ENCODE measurements at regions not wholly inside any gene's neighbourhood (a gene's known extent, or its start where the extent isn't known, plus 50 kb on each side); places are given as distances from the start of the nearest gene placed in this dataset.

DNA sequence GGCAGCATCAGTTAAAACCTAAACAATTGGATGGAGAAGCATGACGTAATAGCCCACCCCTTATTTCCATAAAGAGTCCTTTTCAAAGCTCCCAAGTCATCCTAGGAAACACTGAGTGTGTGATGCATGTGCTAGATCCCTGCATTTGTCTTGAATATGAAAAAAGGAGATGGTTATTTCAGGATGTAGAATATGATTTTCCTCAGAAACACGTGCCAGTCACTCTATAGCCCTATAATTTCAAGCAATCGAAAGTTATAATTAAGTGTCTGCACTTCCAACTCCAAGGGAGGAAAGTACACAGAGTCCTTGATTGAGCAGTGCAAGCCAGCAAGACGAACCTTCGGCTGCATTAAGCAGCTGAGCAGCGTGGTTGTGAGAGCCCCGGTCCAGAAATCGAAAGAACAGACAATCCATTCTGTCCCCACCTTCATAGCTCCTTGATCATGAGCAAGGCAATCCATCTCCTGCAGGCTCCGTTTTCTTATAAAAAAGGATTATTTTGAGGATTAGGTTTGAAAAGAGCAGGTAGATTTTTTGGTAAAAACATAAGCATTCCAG, 287.7 kb downstream of the FBXO15 start:
- TF ChIP-seq SMC3 (IDR thresholded peaks at IDR 0.05; ENCODE audit: borderline replicate concordance, low read length) (no peak), SIN3A (IDR thresholded peaks at IDR 0.05; ENCODE audit: low read depth, low read length) (no peak), PAX5 (IDR thresholded peaks at IDR 0.05; ENCODE audit: borderline replicate concordance, low read depth, low read length) (no peak), JUND (IDR thresholded peaks at IDR 0.05; ENCODE audit: low read depth, low read length) (no peak)
- TF ChIP-seq, protein P1, sequence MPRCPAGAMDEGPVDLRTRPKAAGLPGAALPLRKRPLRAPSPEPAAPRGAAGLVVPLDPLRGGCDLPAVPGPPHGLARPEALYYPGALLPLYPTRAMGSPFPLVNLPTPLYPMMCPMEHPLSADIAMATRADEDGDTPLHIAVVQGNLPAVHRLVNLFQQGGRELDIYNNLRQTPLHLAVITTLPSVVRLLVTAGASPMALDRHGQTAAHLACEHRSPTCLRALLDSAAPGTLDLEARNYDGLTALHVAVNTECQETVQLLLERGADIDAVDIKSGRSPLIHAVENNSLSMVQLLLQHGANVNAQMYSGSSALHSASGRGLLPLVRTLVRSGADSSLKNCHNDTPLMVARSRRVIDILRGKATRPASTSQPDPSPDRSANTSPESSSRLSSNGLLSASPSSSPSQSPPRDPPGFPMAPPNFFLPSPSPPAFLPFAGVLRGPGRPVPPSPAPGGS (IDR thresholded peaks at IDR 0.05; ENCODE audit: borderline replicate concordance, insufficient read depth, low read depth, low read length, poor library complexity, severe bottlenecking): no peak
- TF ChIP-seq, protein P2, sequence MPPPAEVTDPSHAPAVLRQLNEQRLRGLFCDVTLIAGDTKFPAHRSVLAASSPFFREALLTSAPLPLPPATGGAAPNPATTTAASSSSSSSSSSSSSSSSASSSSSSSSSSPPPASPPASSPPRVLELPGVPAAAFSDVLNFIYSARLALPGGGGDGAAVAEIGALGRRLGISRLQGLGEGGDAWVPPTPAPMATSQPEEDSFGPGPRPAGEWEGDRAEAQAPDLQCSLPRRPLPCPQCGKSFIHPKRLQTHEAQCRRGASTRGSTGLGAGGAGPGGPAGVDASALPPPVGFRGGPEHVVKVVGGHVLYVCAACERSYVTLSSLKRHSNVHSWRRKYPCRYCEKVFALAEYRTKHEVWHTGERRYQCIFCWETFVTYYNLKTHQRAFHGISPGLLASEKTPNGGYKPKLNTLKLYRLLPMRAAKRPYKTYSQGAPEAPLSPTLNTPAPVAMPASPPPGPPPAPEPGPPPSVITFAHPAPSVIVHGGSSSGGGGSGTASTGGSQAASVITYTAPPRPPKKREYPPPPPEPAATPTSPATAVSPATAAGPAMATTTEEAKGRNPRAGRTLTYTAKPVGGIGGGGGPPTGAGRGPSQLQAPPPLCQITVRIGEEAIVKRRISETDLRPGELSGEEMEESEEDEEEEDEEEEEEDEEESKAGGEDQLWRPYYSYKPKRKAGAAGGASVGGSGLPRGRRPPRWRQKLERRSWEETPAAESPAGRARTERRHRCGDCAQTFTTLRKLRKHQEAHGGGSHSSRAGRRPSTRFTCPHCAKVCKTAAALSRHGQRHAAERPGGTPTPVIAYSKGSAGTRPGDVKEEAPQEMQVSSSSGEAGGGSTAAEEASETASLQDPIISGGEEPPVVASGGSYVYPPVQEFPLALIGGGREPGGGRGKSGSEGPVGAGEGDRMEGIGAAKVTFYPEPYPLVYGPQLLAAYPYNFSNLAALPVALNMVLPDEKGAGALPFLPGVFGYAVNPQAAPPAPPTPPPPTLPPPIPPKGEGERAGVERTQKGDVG (CRISPR knock-in tag; IDR thresholded peaks at IDR 0.05): no peak
- TF ChIP-seq, protein P3, sequence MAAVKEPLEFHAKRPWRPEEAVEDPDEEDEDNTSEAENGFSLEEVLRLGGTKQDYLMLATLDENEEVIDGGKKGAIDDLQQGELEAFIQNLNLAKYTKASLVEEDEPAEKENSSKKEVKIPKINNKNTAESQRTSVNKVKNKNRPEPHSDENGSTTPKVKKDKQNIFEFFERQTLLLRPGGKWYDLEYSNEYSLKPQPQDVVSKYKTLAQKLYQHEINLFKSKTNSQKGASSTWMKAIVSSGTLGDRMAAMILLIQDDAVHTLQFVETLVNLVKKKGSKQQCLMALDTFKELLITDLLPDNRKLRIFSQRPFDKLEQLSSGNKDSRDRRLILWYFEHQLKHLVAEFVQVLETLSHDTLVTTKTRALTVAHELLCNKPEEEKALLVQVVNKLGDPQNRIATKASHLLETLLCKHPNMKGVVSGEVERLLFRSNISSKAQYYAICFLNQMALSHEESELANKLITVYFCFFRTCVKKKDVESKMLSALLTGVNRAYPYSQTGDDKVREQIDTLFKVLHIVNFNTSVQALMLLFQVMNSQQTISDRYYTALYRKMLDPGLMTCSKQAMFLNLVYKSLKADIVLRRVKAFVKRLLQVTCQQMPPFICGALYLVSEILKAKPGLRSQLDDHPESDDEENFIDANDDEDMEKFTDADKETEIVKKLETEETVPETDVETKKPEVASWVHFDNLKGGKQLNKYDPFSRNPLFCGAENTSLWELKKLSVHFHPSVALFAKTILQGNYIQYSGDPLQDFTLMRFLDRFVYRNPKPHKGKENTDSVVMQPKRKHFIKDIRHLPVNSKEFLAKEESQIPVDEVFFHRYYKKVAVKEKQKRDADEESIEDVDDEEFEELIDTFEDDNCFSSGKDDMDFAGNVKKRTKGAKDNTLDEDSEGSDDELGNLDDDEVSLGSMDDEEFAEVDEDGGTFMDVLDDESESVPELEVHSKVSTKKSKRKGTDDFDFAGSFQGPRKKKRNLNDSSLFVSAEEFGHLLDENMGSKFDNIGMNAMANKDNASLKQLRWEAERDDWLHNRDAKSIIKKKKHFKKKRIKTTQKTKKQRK (IDR thresholded peaks at IDR 0.05; ENCODE audit: low read depth, low read length): no peak
